Progenitor cell of endocrine pancreas (in vitro differentiated cells): ENCODE measurements at regions not wholly inside any gene's neighbourhood (a gene's known extent, or its start where the extent isn't known, plus 50 kb on each side); places are given as distances from the start of the nearest gene placed in this dataset.

ENCODE experiments used
- DNase-seq: peaks from one replicate; pipeline ENCODE4 v3.0.0; 2021; ENCODE audit warnings: low spot score; ENCODE audit not compliant: unreplicated experiment
- H3K27ac Mint-ChIP-seq: 2 replicates; pipeline ENCODE4 v1.8.0; 2021; ENCODE audit warnings: mild to moderate bottlenecking, moderate library complexity, mixed read lengths
- H3K27me3 Mint-ChIP-seq: 2 replicates; pipeline ENCODE4 v1.8.0; 2021; ENCODE audit warnings: mixed read lengths
- H3K36me3 Mint-ChIP-seq: 2 replicates; pipeline ENCODE4 v1.8.0; 2022; ENCODE audit warnings: mixed read lengths; ENCODE audit not compliant: insufficient read depth
- H3K4me1 Mint-ChIP-seq: 2 replicates; pipeline ENCODE4 v1.8.0; 2021; ENCODE audit warnings: low read depth, mixed read lengths
- H3K4me3 Mint-ChIP-seq: 2 replicates; pipeline ENCODE4 v1.8.0; 2021; ENCODE audit warnings: low read depth, mild to moderate bottlenecking, moderate library complexity, mixed read lengths
- H3K9me3 Mint-ChIP-seq: 2 replicates; pipeline ENCODE4 v1.8.0; 2021; ENCODE audit warnings: low read depth, mixed read lengths
- TF ChIP-seq, protein P1 (sequence below): fragments of 200-600 bp; sonication (generic); IDR thresholded peaks from one replicate; pipeline ENCODE4 v1.5.0; 2021; ENCODE audit warnings: antibody characterized with exemption, mild to moderate bottlenecking; ENCODE audit not compliant: unreplicated experiment

DNA sequence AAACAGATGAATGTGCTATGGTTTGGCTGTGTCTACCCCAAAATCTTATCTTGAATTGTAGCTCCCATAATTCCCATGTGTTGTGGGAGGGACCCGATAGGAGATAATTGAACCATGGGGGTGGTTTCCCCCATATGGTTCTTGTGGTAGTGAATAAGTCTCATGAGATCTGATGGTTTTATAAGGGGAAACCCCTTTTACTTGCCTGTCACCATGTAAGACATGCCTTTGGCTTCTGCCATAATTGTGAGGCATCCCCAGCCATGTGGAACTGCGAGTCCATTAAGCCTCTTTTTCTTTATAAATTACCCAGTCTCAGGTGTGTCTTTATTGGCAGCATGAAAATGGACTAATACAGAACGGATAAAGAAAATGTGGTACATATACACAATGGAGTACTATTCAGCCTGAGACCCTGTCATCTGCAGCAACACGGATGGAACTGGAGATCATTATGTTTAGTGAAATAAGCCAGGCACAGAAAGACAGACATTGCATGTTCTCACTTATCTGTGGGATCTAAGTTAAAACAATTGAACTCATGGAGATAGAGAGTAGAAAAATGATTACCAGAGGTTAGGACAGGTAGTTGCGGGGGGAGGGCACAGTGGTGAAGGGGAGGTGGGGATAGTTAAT, 587.6 kb upstream of the NRP1 start:
- peaks cover 4% of the 10 kb centered on the region for H3K4me1 Mint-ChIP-seq
- H3K9me3 Mint-ChIP-seq = no peaks in the 10 kb centered on the region
- DNase-seq = no peak
- H3K36me3 Mint-ChIP-seq = no peaks in the 10 kb centered on the region
- no peak overlapping the region for H3K4me3 Mint-ChIP-seq
- no peak overlapping the region for H3K27ac Mint-ChIP-seq
- TF ChIP-seq, protein P1, sequence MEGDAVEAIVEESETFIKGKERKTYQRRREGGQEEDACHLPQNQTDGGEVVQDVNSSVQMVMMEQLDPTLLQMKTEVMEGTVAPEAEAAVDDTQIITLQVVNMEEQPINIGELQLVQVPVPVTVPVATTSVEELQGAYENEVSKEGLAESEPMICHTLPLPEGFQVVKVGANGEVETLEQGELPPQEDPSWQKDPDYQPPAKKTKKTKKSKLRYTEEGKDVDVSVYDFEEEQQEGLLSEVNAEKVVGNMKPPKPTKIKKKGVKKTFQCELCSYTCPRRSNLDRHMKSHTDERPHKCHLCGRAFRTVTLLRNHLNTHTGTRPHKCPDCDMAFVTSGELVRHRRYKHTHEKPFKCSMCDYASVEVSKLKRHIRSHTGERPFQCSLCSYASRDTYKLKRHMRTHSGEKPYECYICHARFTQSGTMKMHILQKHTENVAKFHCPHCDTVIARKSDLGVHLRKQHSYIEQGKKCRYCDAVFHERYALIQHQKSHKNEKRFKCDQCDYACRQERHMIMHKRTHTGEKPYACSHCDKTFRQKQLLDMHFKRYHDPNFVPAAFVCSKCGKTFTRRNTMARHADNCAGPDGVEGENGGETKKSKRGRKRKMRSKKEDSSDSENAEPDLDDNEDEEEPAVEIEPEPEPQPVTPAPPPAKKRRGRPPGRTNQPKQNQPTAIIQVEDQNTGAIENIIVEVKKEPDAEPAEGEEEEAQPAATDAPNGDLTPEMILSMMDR = no peak
- H3K27me3 Mint-ChIP-seq = no peaks in the 10 kb centered on the region

DNA sequence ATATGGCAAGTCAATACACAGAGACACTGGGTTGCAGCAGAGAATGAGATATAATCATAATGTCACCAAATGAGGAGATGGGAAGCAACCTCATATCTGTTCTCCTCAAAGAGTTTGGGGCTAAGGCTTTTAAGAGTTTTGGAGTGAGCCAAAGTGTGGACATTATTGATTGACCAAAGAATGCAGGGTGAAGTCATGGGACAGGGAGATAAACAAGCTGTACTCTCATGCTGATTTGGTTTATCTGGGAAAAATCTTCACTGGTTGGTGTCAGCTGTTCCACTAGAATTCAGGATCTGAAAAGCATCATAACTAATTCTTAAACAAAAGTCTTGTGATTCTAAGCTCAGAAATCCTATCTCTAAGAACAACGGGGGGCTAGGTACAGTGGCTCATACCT, 585.9 kb upstream of the NRP1 start:
- Mint-ChIP-seq H3K4me3 (no peak overlapping the region), H3K27ac (no peak overlapping the region), H3K9me3 (no peaks in the 10 kb centered on the region), H3K27me3 (no peaks in the 10 kb centered on the region), H3K36me3 (no peaks in the 10 kb centered on the region), H3K4me1 (peaks cover 4% of the 10 kb centered on the region)
- DNase-seq = no peak
- TF ChIP-seq, protein P1 = no peak

DNA sequence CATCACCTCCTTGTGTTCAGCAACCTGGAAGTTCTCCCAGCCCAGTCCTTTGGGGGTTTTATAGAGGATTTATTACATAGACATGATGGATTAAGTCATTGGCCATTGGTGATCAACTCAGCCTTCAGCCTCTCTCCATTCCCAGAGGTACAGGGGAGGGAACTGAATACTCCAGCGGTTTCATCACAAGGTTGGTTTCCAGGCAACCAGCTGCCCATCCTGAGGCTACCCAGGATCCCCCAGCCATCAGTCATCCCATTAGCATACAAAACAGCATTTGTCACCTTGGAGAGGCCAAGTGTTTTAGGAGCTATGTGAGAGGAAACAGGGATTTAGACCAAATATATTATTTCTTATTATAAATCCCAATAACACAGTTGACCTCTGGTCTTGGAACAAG, 584.8 kb upstream of the NRP1 start:
- no peak overlapping the region for H3K4me3 Mint-ChIP-seq
- H3K27me3 Mint-ChIP-seq = no peaks in the 10 kb centered on the region
- TF ChIP-seq, protein P1 = no peak
- H3K9me3 Mint-ChIP-seq = no peaks in the 10 kb centered on the region
- no peaks in the 10 kb centered on the region for H3K36me3 Mint-ChIP-seq
- peaks cover 4% of the 10 kb centered on the region for H3K4me1 Mint-ChIP-seq
- no peak for DNase-seq
- H3K27ac Mint-ChIP-seq = no peak overlapping the region

DNA sequence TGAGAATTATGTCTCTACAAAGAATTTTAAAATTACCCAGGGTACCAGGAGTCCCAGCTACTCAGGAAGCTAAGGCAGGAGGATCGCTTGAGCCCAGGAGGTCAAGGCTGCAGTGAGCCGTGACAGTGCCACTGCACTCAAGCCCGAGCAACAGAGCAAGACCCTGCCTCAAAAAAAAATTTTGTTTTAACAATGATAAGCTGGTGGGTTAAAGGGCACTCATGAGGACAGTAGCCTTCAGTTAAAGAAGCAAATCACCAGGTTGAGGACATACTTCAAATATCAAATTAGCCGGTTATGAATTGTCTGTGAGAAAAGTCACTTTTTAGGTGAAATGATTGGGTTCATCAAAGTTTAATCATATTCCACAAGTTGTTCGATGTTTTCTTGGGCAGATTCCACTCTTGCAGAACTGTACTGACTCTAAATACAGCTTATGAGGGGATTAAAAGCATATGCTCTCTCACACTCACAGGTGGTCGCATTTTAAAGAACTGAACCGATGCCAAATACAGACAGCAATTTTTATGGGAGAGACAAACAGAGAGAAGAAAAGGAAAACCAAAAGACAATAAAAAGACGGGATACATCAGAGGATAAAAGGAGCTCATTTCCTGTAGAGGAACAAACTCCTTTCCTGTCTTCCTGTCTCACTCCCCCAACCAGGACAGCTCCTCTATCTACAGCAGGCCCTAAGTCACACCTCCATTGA, 582.8 kb upstream of the NRP1 start:
- TF ChIP-seq, protein P1 = no peak
- Mint-ChIP-seq H3K27ac (no peak overlapping the region), H3K9me3 (no peaks in the 10 kb centered on the region), H3K36me3 (no peaks in the 10 kb centered on the region), H3K4me3 (no peak overlapping the region), H3K27me3 (peaks cover 2% of the 10 kb centered on the region), H3K4me1 (peaks cover 4% of the 10 kb centered on the region)
- no peak for DNase-seq

DNA sequence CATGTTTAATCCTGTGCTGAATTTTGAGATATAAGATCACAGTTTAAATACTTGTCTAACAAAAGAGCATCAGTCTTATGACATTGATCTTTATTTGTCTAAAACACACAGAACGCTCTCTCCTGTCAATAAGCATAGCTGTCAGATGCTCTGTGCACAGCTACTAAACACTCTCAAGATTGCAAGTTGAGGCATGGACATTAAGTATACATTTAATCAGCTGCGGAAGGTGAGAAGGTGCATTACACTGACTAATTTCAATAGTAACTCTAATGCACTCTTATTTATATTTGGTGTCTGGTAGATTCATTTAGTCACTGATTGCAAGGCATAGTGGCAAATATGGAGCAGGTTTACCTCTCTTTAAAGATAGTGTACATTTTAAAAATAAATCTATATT, 580.3 kb upstream of the NRP1 start:
- Mint-ChIP-seq H3K4me1 (no peaks in the 10 kb centered on the region), H3K27ac (no peak overlapping the region), H3K27me3 (peaks cover 2% of the 10 kb centered on the region), H3K36me3 (no peaks in the 10 kb centered on the region), H3K4me3 (no peak overlapping the region), H3K9me3 (peaks cover 3% of the 10 kb centered on the region)
- no peak for DNase-seq
- TF ChIP-seq, protein P1 = no peak
